Testis (tissue), 2 donors: ENCODE measurements at regions not wholly inside any gene's neighbourhood (a gene's known extent, or its start where the extent isn't known, plus 50 kb on each side); places are given as distances from the start of the nearest gene placed in this dataset.

ENCODE experiments used
- CTCF ChIP-seq, 3 experiments: fragments of 450-650 bp in 2 of 3; fragments of 200-600 bp in 1 of 3; sonication (generic) in 1 of 3; IDR thresholded peaks; one replicate each; pipeline ENCODE4 v1.5.1; 2016 to 2019; ENCODE audit warnings: antibody characterized with exemption in 3 of 3, mild to moderate bottlenecking in 2 of 3, moderate library complexity in 1 of 3
- POLR2A ChIP-seq: fragments of 450-650 bp; IDR thresholded peaks from one replicate; pipeline ENCODE4 v1.6.1; 2017; ENCODE audit warnings: antibody characterized with exemption, mild to moderate bottlenecking, moderate library complexity

DNA sequence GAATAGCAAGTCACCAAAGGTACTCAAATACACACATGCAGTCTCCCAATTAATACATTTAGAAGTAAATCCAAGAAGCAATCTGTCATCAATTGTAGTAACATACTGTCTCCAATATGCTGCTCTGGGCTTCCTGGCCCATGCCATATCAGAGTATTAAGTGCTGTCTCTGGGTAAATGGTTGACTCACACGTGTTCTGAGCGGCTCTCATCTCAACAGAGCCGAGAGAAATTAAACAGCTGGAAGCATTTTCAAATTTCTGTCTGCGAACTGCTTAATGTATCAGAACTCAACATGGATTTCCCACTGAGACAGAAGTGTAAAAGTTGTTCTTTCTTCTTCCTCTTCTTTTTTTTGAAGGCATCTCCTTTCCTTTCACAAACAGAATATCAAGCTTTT, 247.3 kb upstream of the TAS2R1 start:
- TF ChIP-seq CTCF (IDR thresholded peaks at IDR 0.05) (no peak), POLR2A (no peak)
